Esophagus muscularis mucosa (tissue), 4 donors: ENCODE measurements at regions not wholly inside any gene's neighbourhood (a gene's known extent, or its start where the extent isn't known, plus 50 kb on each side); places are given as distances from the start of the nearest gene placed in this dataset.

ENCODE experiments used
- DNase-seq: peaks from one replicate; pipeline ENCODE4 v3.0.0-alpha.2; 2017; ENCODE audit errors: extremely low spot score
- H3K27ac ChIP-seq, 4 donors: fragments of 200-600 bp; sonication (generic); replicated peaks in 1 of 4; 1 replicate in 3 of 4; 2 replicates in 1 of 4; pipeline ENCODE4 v1.5.1; 2016 to 2019; ENCODE audit warnings: mild to moderate bottlenecking in 1 of 4
- H3K27me3 ChIP-seq, 4 donors: fragments of 200-600 bp; sonication (generic); one replicate each; pipeline versions ENCODE4 v1.5.1 to v1.6.0; 2016 to 2019
- H3K36me3 ChIP-seq, 4 donors: fragments of 200-600 bp; sonication (generic); one replicate each; pipeline ENCODE4 v1.5.1; 2016 to 2019
- H3K4me1 ChIP-seq, 4 donors: fragments of 200-600 bp; sonication (generic); one replicate each; pipeline ENCODE4 v1.5.1; 2016 to 2019
- H3K4me3 ChIP-seq, 4 donors: fragments of 200-600 bp; sonication (generic); 1 replicate in 2 of 4; 2 replicates in 2 of 4; pipeline ENCODE4 v1.5.1; 2016 to 2019; ENCODE audit warnings: mild to moderate bottlenecking in 4 of 4, moderate library complexity in 1 of 4
- H3K9me3 ChIP-seq, 4 donors: fragments of 200-600 bp; sonication (generic); 1 replicate in 3 of 4; 2 replicates in 1 of 4; pipeline ENCODE4 v1.5.1; 2016 to 2019
- CTCF ChIP-seq, 3 experiments: fragments of 200-600 bp in 2 of 3; fragments of 450-650 bp in 1 of 3; sonication (generic) in 2 of 3; IDR thresholded peaks; one replicate each; pipeline ENCODE4 v1.5.1; 2017 to 2019; ENCODE audit warnings: antibody characterized with exemption in 3 of 3, mild to moderate bottlenecking in 2 of 3, moderate library complexity in 1 of 3
- EP300 ChIP-seq: sonication (generic); formaldehyde crosslinking; IDR thresholded peaks from one replicate; pipeline ENCODE4 v1.6.1; 2017; ENCODE audit warnings: antibody characterized with exemption
- POLR2A ChIP-seq: fragments of 450-650 bp; IDR thresholded peaks from one replicate; pipeline ENCODE4 v1.6.1; 2017; ENCODE audit warnings: antibody characterized with exemption, moderate library complexity, mild to moderate bottlenecking, low read depth
- POLR2AphosphoS5 ChIP-seq, 2 donors: sonication (generic); formaldehyde crosslinking; IDR thresholded peaks; one replicate each; pipeline ENCODE4 v1.6.1; 2017; ENCODE audit warnings: antibody characterized with exemption in 2 of 2
- WGBS: methylation state at CpG from one replicate; pipeline ENCODE4 v1.1.5; 2018; 5-methylcytosine and 5-hydroxymethylcytosine counted together
- intact Hi-C: fragments of 100-400 bp; cut with DNase I; formaldehyde crosslinking; loops from one replicate; pipeline ENCODE4 v1.15.1; 2023

- Histone ChIP-seq H3K36me3 (no peaks in the 10 kb centered on the region), H3K4me1 (no peaks in the 10 kb centered on the region), H3K27me3 (peaks cover 0 to 12% (median 3%) of the 10 kb centered on the region in 4 donors), H3K4me3 (no peak overlapping the region), H3K27ac (no peak overlapping the region), H3K9me3 (no peaks in the 10 kb centered on the region)
- DNase-seq, result no peak
- WGBS, result 79% methylated on average over 13 of the region's 13 CpGs
- intact Hi-C loops, result no loop called here
- TF ChIP-seq EP300 (no peak), POLR2A (no peak), POLR2AphosphoS5 (IDR thresholded peaks at IDR 0.05) (no peak), CTCF (IDR thresholded peaks at IDR 0.05) (no peak)
These were observed 216.0 kb upstream of the NFIA start for GRCh38 chr1:60866226-60866900.

GRCh38 chr1:60865166-60865565, 217.2 kb upstream of the NFIA start:
- no peak for TF ChIP-seq CTCF (IDR thresholded peaks at IDR 0.05)
- no peak for TF ChIP-seq POLR2A
- no peak for TF ChIP-seq EP300
- no peak for TF ChIP-seq POLR2AphosphoS5 (IDR thresholded peaks at IDR 0.05)
- intact Hi-C loops, result no loop called here
- H3K4me1 ChIP-seq, result no peaks in the 10 kb centered on the region
- DNase-seq, result no peak
- H3K4me3 ChIP-seq, result no peak overlapping the region
- H3K9me3 ChIP-seq, result no peaks in the 10 kb centered on the region
- H3K27ac ChIP-seq, result no peak overlapping the region
- H3K27me3 ChIP-seq, result peaks cover 0 to 12% (median 3%) of the 10 kb centered on the region in 4 donors
- 82% methylated on average over 8 of the region's 8 CpGs for WGBS
- no peaks in the 10 kb centered on the region for H3K36me3 ChIP-seq

GRCh38 chr1:60864722-60865121, 217.6 kb upstream of the NFIA start:
- Histone ChIP-seq H3K4me3 (no peak overlapping the region), H3K9me3 (no peaks in the 10 kb centered on the region), H3K27me3 (peaks cover 0 to 12% (median 3%) of the 10 kb centered on the region in 4 donors), H3K36me3 (no peaks in the 10 kb centered on the region), H3K27ac (no peak overlapping the region), H3K4me1 (no peaks in the 10 kb centered on the region)
- DNase-seq, result no peak
- intact Hi-C loops, result no loop called here
- WGBS, result 92% methylated on average over 5 of the region's 5 CpGs
- no peak for TF ChIP-seq CTCF (IDR thresholded peaks at IDR 0.05)
- TF ChIP-seq POLR2A, result no peak
- no peak for TF ChIP-seq EP300
- TF ChIP-seq POLR2AphosphoS5 (IDR thresholded peaks at IDR 0.05), result no peak

- TF ChIP-seq POLR2A (no peak), EP300 (no peak), POLR2AphosphoS5 (IDR thresholded peaks at IDR 0.05) (no peak), CTCF (IDR thresholded peaks at IDR 0.05) (no peak)
- H3K4me1 ChIP-seq, result no peaks in the 10 kb centered on the region
- intact Hi-C loops, result no loop called here
These were observed 219.2 kb upstream of the NFIA start for GRCh38 chr1:60863131-60863530.

More at GRCh38 chr1:60863131-60863530, 219.2 kb upstream of the NFIA start:
- WGBS, result 100% methylated on average over 1 of the region's 1 CpG
- Histone ChIP-seq H3K27ac (no peak overlapping the region), H3K36me3 (no peaks in the 10 kb centered on the region), H3K27me3 (peaks cover 0 to 12% (median 0%) of the 10 kb centered on the region in 4 donors), H3K9me3 (no peaks in the 10 kb centered on the region), H3K4me3 (no peak overlapping the region)
- DNase-seq, result no peak
